NOMO-1 (cell line): ENCODE measurements at regions not wholly inside any gene's neighbourhood (a gene's known extent, or its start where the extent isn't known, plus 50 kb on each side); places are given as distances from the start of the nearest gene placed in this dataset.

ENCODE experiments used
- DNase-seq, 2 experiments: peaks; one replicate each; lab custom pipeline; 2025; ENCODE audit not compliant: unreplicated experiment in 2 of 2; lab: John Stamatoyannopoulos, UW

- DNase-seq = no peak
Observed at GRCh38 chr2:228866044-228866443, 405.0 kb downstream of the PID1 start.

GRCh38 chr2:228864131-228864530, 407.0 kb downstream of the PID1 start:
- DNase-seq = no peak

- DNase-seq = no peak
Observed at GRCh38 chr2:228860601-228861285, 410.3 kb downstream of the PID1 start.

GRCh38 chr2:228853151-228853550, 417.9 kb downstream of the PID1 start:
- no peak for DNase-seq

GRCh38 chr2:228848638-228849037, 422.4 kb downstream of the PID1 start:
- no peak for DNase-seq

GRCh38 chr2:228847684-228848083, 423.4 kb downstream of the PID1 start:
- no peak for DNase-seq

- DNase-seq = no peak
Observed at GRCh38 chr2:228846161-228846560, 424.9 kb downstream of the PID1 start.

GRCh38 chr2:228845162-228845925, 425.7 kb downstream of the PID1 start:
- DNase-seq = no peak

GRCh38 chr2:228841877-228842276, 429.2 kb downstream of the PID1 start:
- DNase-seq = no peak

- no peak for DNase-seq
Observed at GRCh38 chr2:228841475-228841874, 429.6 kb downstream of the PID1 start.

- DNase-seq = no peak
Observed at GRCh38 chr2:228840743-228841114, 430.4 kb downstream of the PID1 start.

- DNase-seq = no peak
Observed at GRCh38 chr2:228840113-228840742, 430.9 kb downstream of the PID1 start.

- DNase-seq = no peak
Observed at GRCh38 chr2:228839421-228839876, 431.6 kb downstream of the PID1 start.

GRCh38 chr2:228838819-228839218, 432.3 kb downstream of the PID1 start:
- DNase-seq = no peak

- DNase-seq = no peak
Observed at GRCh38 chr2:228828397-228828796, 442.7 kb downstream of the PID1 start.

GRCh38 chr2:228827056-228827700, 443.9 kb downstream of the PID1 start:
- no peak for DNase-seq

- DNase-seq = no peak
Observed at GRCh38 chr2:228819701-228820100, 451.4 kb downstream of the PID1 start.

GRCh38 chr2:228802181-228803071, 468.7 kb downstream of the PID1 start:
- no peak for DNase-seq

- DNase-seq = no peak
Observed at GRCh38 chr2:228801451-228801850, 469.6 kb downstream of the PID1 start.

GRCh38 chr2:228799208-228799588, 471.9 kb downstream of the PID1 start:
- no peak for DNase-seq
